ENCODE measurements at regions not wholly inside any gene's neighbourhood (a gene's known extent, or its start where the extent isn't known, plus 50 kb on each side); places are given as distances from the start of the nearest gene placed in this dataset.

GRCh38 chr3:64300790-64301423, 75.6 kb upstream of the PRICKLE2 start:
- intact Hi-C loops (cut with DNase I), result no loop called here
- DNase-seq (no peak), ATAC-seq (peak; percentile 44 to 65)

DNA sequence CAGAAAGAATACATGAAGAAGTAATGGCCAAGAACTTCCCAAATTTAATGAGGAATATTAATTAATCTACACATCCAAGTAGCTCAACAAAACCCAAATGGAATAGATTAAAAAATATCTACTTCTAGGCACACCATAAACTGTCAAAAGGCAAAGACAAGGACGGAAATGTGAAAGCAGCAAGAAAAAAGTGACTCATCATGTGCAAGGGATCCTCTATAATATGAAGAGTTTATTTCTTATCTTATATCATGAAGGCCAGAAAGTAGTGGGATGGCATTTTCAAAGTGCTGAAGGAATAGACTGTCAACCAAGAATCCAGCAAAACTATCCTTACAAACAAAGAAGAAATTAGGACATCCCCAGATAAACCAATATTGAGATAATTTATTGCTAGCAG, 73.9 kb upstream of the PRICKLE2 start:
- intact Hi-C loops (cut with DNase I), result no loop called here
- DNase-seq (no peak), ATAC-seq (no peak)

- no peak for ATAC-seq
- DNase-seq, result no peak
- intact Hi-C loops (cut with DNase I), result no loop called here
These were observed 72.3 kb upstream of the PRICKLE2 start for GRCh38 chr3:64297563-64297962.

DNA sequence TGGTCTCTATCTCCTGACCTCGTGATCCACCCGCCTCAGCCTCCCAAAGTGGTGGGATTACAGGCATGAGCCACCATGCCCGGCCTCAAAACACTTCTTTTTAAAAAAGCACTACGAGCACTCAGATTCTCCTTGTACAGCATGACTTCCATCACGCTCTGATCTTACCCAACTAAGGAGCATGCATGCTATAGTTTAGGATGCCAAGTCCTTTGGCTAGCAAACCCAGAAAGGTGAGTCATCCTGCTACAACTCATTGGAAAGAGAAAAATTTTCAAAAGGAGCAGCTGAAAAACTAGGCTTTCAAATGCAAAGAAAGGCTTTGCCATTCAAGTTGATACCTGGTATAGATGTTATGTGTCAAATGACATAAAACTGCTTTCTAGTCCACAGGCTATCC, 70.3 kb upstream of the PRICKLE2 start:
- peak in 1 of 2 donors; percentile 80 for ATAC-seq
- DNase-seq, result no peak
- intact Hi-C loops (cut with DNase I), result no loop called here

GRCh38 chr3:64294771-64295170, 69.5 kb upstream of the PRICKLE2 start:
- intact Hi-C loops (cut with DNase I), result no loop called here
- no peak for ATAC-seq
- DNase-seq, result no peak

DNA sequence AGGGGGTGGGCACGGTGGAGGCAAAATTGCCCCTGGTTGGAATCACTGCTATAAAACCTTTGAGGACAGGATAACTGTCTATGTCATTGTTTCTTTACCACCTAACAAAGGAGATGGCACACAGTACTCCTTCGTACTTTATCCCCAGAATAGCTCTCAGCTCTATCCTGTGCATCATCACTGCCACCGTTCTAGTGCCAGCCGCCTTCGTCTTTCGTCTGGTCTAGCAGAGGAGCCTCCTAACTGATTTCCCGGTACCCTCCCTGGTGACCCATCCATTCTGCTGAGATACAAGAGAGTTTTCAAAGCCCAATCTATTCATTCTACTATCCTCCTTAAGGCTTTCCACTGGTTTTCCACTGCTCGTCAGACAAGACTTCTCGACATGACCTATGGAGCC, 67.9 kb upstream of the PRICKLE2 start:
- ATAC-seq (no peak), DNase-seq (no peak)
- intact Hi-C loops (cut with DNase I), result no loop called here

GRCh38 chr3:64291956-64292355, 66.7 kb upstream of the PRICKLE2 start:
- peak; percentile 80 to 90 for ATAC-seq
- intact Hi-C loops (cut with DNase I), result no loop called here
- no peak for DNase-seq

- intact Hi-C loops (cut with DNase I), result no loop called here
- ATAC-seq, result peak; percentile 79 to 81
- DNase-seq, result peak; percentile 36
These were observed 66.1 kb upstream of the PRICKLE2 start for GRCh38 chr3:64291345-64291744.

- ATAC-seq, result peak in 1 of 2 donors; percentile 17
- intact Hi-C loops (cut with DNase I), result no loop called here
- no peak for DNase-seq
These were observed 65.6 kb upstream of the PRICKLE2 start for GRCh38 chr3:64290864-64291263.

GRCh38 chr3:64290161-64290560, 64.9 kb upstream of the PRICKLE2 start:
- no peak for DNase-seq
- intact Hi-C loops (cut with DNase I), result no loop called here
- no peak for ATAC-seq

DNA sequence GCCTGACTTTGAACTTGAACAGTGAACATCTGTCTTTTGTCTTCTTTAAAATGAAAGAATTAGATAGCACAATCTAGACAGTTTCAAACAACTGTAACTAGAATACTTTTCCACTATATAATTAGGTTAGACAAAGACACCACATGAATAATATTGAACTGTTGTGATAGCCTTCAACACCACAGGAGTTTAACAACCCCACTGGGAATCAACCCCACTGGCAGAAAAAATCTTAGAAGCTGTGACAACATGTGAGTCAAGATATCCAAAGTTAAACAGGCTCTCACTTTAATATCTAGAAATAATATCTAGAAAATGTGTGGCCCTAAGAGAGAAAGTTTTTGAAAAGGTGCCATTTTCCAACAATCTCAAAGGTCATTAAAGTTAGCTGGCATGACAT, 64.4 kb upstream of the PRICKLE2 start:
- intact Hi-C loops (cut with DNase I), result no loop called here
- ATAC-seq (no peak), DNase-seq (no peak)

DNA sequence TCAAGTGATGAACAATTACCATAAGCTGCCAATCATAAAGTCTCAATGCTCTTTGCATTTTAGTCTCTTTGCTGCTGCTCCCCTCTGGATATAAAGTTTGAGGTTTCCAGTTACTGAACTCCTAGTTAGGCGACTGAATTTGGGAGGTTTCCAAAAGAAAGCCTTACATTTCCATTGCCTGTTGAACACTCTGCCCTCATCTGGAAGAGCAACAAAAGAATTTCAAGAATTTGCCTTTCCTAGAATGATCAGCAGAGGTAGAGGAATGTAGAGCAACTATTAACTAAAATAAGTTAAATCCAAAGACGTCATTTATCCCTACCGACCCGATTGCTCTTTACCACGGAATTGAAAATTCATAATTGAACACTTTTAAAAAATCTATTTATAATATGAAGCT, 53.4 kb upstream of the PRICKLE2 start:
- DNase-seq, result no peak
- no peak for ATAC-seq
- intact Hi-C loops (cut with DNase I), result no loop called here

- DNase-seq, result no peak
- ATAC-seq, result no peak
- intact Hi-C loops (cut with DNase I), result no loop called here
These were observed 50.9 kb upstream of the PRICKLE2 start for GRCh38 chr3:64276131-64276530.

All from left cardiac atrium (tissue), 4 donors.